ENCODE measurements at regions not wholly inside any gene's neighbourhood (a gene's known extent, or its start where the extent isn't known, plus 50 kb on each side); places are given as distances from the start of the nearest gene placed in this dataset.

- Histone ChIP-seq H3K4me3 (ENCODE audit: low read depth in 2 of 2, low read length in 1 of 2) (no peak overlapping the region), H3K9ac (no peak overlapping the region), H3K27ac (ENCODE audit: low read depth in 2 of 2, low read length in 1 of 2) (no peak overlapping the region), H3K4me1 (ENCODE audit: control insufficient read depth in 1 of 2, insufficient read depth in 2 of 2, low read depth in 1 of 2, low read length in 1 of 2) (no peaks in the 10 kb centered on the region), H3K9me3 (no peaks in the 10 kb centered on the region), H3K36me3 (replicated peaks in 1 of 2; ENCODE audit: control insufficient read depth in 1 of 2, insufficient read depth in 2 of 2, low read length in 1 of 2) (no peaks in the 10 kb centered on the region), H4K20me1 (ENCODE audit: insufficient read depth) (no peaks in the 10 kb centered on the region), H3K79me2 (ENCODE audit: insufficient read depth) (no peaks in the 10 kb centered on the region), H3K4me2 (no peak overlapping the region), H3K27me3 (ENCODE audit: insufficient read depth) (peaks cover 26% of the 10 kb centered on the region), H3F3A (replicated peaks; ENCODE audit: insufficient read depth) (no peaks in the 10 kb centered on the region), H3K9me2 (no peaks in the 10 kb centered on the region), H2AFZ (ENCODE audit: low read depth) (no peak overlapping the region)
- 60% methylated on average over 7 of the region's 7 CpGs for WGBS (ENCODE audit: low lambda C conversion rate)
- TF ChIP-seq POLR2AphosphoS5 (IDR thresholded peaks at IDR 0.05; ENCODE audit: low read depth, low read length) (no peak), NFIC (IDR thresholded peaks at IDR 0.05; ENCODE audit: borderline replicate concordance) (no peak), GABPA (IDR thresholded peaks at IDR 0.05; ENCODE audit: low read depth) (no peak), FOXM1 (IDR thresholded peaks at IDR 0.05; ENCODE audit: low read depth) (no peak), ELF1 (IDR thresholded peaks at IDR 0.05) (no peak), TAF1 (IDR thresholded peaks at IDR 0.05; ENCODE audit: borderline replicate concordance, low read depth, low read length) (no peak), MXI1 (IDR thresholded peaks at IDR 0.05; ENCODE audit: low read depth, low read length) (no peak), RCOR1 (IDR thresholded peaks at IDR 0.05; ENCODE audit: low read length) (no peak), EZH2phosphoT487 (IDR thresholded peaks at IDR 0.05; ENCODE audit: borderline replicate concordance, low read depth) (no peak), GATA2 (CRISPR knock-in tag; IDR thresholded peaks at IDR 0.05) (no peak), PBX3 (IDR thresholded peaks at IDR 0.05) (no peak), RAD21 (IDR thresholded peaks at IDR 0.05; ENCODE audit: low read length) (no peak)
- ChIA-PET CTCF (interaction anchor here (0.9 kb wide), 1 partner anchor 8 kb away, joined by 3 read pairs; no protein-coding TSS in a partner anchor), POLR2A (no interaction called here)
- no peak for DNase-seq
These were observed 512.5 kb downstream of the PLCL1 start for GRCh38 chr2:198316852-198317396.

GRCh38 chr2:198315791-198316630 lies 511.6 kb downstream of the PLCL1 start:
- Histone ChIP-seq H3K36me3 (replicated peaks in 1 of 2; ENCODE audit: control insufficient read depth in 1 of 2, insufficient read depth in 2 of 2, low read length in 1 of 2) (no peaks in the 10 kb centered on the region), H4K20me1 (ENCODE audit: insufficient read depth) (no peaks in the 10 kb centered on the region), H3F3A (replicated peaks; ENCODE audit: insufficient read depth) (no peaks in the 10 kb centered on the region), H2AFZ (ENCODE audit: low read depth) (no peak overlapping the region), H3K9ac (no peak overlapping the region), H3K9me2 (no peaks in the 10 kb centered on the region), H3K79me2 (ENCODE audit: insufficient read depth) (no peaks in the 10 kb centered on the region), H3K27me3 (ENCODE audit: insufficient read depth) (peaks cover 22% of the 10 kb centered on the region), H3K4me3 (ENCODE audit: low read depth in 2 of 2, low read length in 1 of 2) (no peak overlapping the region), H3K9me3 (no peaks in the 10 kb centered on the region), H3K4me2 (no peak overlapping the region), H3K27ac (ENCODE audit: low read depth in 2 of 2, low read length in 1 of 2) (no peak overlapping the region), H3K4me1 (ENCODE audit: control insufficient read depth in 1 of 2, insufficient read depth in 2 of 2, low read depth in 1 of 2, low read length in 1 of 2) (no peaks in the 10 kb centered on the region)
- DNase-seq: no peak
- no peak for TF ChIP-seq GATA2 (CRISPR knock-in tag; IDR thresholded peaks at IDR 0.05)
- no peak for TF ChIP-seq RCOR1 (IDR thresholded peaks at IDR 0.05; ENCODE audit: low read length)
- TF ChIP-seq RAD21 (IDR thresholded peaks at IDR 0.05; ENCODE audit: low read length): no peak
- CTCF ChIA-PET: interaction anchor here (0.8 to 6.3 kb wide), 12 partner anchors 10 to 1423 kb away, joined by 3 to 88 read pairs (median 10); no protein-coding TSS in a partner anchor
- WGBS (ENCODE audit: low lambda C conversion rate): 54% methylated on average over 4 of the region's 4 CpGs
- POLR2A ChIA-PET: no interaction called here
